ENCODE measurements at regions not wholly inside any gene's neighbourhood (a gene's known extent, or its start where the extent isn't known, plus 50 kb on each side); places are given as distances from the start of the nearest gene placed in this dataset.

DNA sequence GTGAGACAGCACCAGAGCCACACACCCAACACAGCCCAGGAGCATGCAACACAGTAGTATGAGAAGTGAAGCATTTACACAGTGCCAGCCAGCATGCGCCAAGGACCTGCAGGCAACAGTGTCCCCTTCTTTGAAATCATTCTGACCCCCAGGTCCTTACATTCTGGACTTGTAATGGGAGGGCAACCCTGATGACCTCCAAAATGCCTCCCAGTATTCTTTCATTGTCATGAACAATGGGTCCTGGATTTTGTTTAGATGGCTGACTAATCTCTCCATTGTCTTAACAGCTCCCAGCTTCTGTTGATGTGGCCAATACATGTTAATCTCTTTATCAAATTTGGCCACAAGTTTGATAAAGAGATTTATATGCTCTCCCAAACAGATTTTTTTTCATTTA, 417.1 kb downstream of the DMRTA1 start:
- H3K4me1 ChIP-seq (ENCODE audit: control insufficient read depth in 1 of 2, low read depth in 2 of 2), result no peaks in the 10 kb centered on the region
- DNase-seq (ENCODE audit: low spot score) (no peak), ATAC-seq (ENCODE audit: insufficient number of reproducible peaks, low FRiP score, low read depth) (no peak)
- no peaks in the 10 kb centered on the region for H3K36me3 ChIP-seq
- H3K27me3 ChIP-seq (replicated peaks; ENCODE audit: insufficient read depth), result no peaks in the 10 kb centered on the region
- H3K9me3 ChIP-seq, result no peaks in the 10 kb centered on the region
- H3K4me3 ChIP-seq, result no peak overlapping the region
- no peak overlapping the region for H3K27ac ChIP-seq
- TF ChIP-seq, protein P1, sequence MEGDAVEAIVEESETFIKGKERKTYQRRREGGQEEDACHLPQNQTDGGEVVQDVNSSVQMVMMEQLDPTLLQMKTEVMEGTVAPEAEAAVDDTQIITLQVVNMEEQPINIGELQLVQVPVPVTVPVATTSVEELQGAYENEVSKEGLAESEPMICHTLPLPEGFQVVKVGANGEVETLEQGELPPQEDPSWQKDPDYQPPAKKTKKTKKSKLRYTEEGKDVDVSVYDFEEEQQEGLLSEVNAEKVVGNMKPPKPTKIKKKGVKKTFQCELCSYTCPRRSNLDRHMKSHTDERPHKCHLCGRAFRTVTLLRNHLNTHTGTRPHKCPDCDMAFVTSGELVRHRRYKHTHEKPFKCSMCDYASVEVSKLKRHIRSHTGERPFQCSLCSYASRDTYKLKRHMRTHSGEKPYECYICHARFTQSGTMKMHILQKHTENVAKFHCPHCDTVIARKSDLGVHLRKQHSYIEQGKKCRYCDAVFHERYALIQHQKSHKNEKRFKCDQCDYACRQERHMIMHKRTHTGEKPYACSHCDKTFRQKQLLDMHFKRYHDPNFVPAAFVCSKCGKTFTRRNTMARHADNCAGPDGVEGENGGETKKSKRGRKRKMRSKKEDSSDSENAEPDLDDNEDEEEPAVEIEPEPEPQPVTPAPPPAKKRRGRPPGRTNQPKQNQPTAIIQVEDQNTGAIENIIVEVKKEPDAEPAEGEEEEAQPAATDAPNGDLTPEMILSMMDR (IDR thresholded peaks at IDR 0.05), result no peak

GRCh38 chr9:22893196-22893843, 446.7 kb downstream of the DMRTA1 start:
- Histone ChIP-seq H3K27ac (no peak overlapping the region), H3K27me3 (replicated peaks; ENCODE audit: insufficient read depth) (no peaks in the 10 kb centered on the region), H3K4me3 (no peak overlapping the region), H3K4me1 (ENCODE audit: control insufficient read depth in 1 of 2, low read depth in 2 of 2) (no peaks in the 10 kb centered on the region), H3K36me3 (no peaks in the 10 kb centered on the region), H3K9me3 (no peaks in the 10 kb centered on the region)
- TF ChIP-seq, protein P1 (IDR thresholded peaks at IDR 0.05), result no peak
- DNase-seq (ENCODE audit: low spot score), result no peak
- no peak for ATAC-seq (ENCODE audit: insufficient number of reproducible peaks, low FRiP score, low read depth)

GRCh38 chr9:22898591-22898990, 452.0 kb downstream of the DMRTA1 start:
- TF ChIP-seq, protein P1 (IDR thresholded peaks at IDR 0.05), result no peak
- Histone ChIP-seq H3K27me3 (replicated peaks; ENCODE audit: insufficient read depth) (no peaks in the 10 kb centered on the region), H3K4me3 (no peak overlapping the region), H3K4me1 (ENCODE audit: control insufficient read depth in 1 of 2, low read depth in 2 of 2) (no peaks in the 10 kb centered on the region), H3K36me3 (no peaks in the 10 kb centered on the region), H3K27ac (no peak overlapping the region), H3K9me3 (no peaks in the 10 kb centered on the region)
- ATAC-seq (ENCODE audit: insufficient number of reproducible peaks, low FRiP score, low read depth) (no peak), DNase-seq (ENCODE audit: low spot score) (no peak)

DNA sequence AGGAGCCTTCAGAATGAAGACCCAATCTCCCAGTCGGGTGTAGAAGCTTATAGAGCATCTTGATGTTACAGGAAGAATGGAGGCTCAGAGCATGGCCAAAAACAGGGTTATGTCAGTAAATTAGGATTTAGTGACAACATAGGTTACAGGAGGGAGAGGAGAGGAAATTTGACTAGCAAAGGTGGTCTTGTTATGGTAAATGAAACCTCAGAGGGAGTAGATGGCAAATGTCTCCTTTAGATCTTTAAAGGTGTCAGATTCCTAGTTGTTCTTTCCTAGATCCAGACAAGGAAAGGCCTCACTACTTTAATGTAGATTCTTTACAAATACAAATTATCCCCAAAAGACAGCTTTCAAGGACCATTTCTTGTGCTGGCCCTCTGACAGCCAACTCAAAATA, 465.0 kb downstream of the DMRTA1 start:
- H3K27ac ChIP-seq, result no peak overlapping the region
- H3K27me3 ChIP-seq (replicated peaks; ENCODE audit: insufficient read depth), result no peaks in the 10 kb centered on the region
- H3K9me3 ChIP-seq, result no peaks in the 10 kb centered on the region
- H3K36me3 ChIP-seq, result no peaks in the 10 kb centered on the region
- H3K4me1 ChIP-seq (ENCODE audit: control insufficient read depth in 1 of 2, low read depth in 2 of 2), result no peaks in the 10 kb centered on the region
- ATAC-seq (ENCODE audit: insufficient number of reproducible peaks, low FRiP score, low read depth), result no peak
- no peak for DNase-seq (ENCODE audit: low spot score)
- TF ChIP-seq, protein P1 (IDR thresholded peaks at IDR 0.05), result no peak
- no peak overlapping the region for H3K4me3 ChIP-seq

- H3K27ac ChIP-seq, result no peak overlapping the region
- ATAC-seq (ENCODE audit: insufficient number of reproducible peaks, low FRiP score, low read depth), result no peak
- TF ChIP-seq, protein P1 (IDR thresholded peaks at IDR 0.05), result no peak
- H3K36me3 ChIP-seq, result no peaks in the 10 kb centered on the region
- H3K4me3 ChIP-seq, result no peak overlapping the region
- H3K9me3 ChIP-seq, result no peaks in the 10 kb centered on the region
- no peaks in the 10 kb centered on the region for H3K4me1 ChIP-seq (ENCODE audit: control insufficient read depth in 1 of 2, low read depth in 2 of 2)
- no peaks in the 10 kb centered on the region for H3K27me3 ChIP-seq (replicated peaks; ENCODE audit: insufficient read depth)
- DNase-seq (ENCODE audit: low spot score), result no peak
Measured at GRCh38 chr9:22913026-22913425, 466.4 kb downstream of the DMRTA1 start.

Measured in thoracic aorta (tissue), 2 donors.